ENCODE measurements at regions not wholly inside any gene's neighbourhood (a gene's known extent, or its start where the extent isn't known, plus 50 kb on each side); places are given as distances from the start of the nearest gene placed in this dataset.

DNA sequence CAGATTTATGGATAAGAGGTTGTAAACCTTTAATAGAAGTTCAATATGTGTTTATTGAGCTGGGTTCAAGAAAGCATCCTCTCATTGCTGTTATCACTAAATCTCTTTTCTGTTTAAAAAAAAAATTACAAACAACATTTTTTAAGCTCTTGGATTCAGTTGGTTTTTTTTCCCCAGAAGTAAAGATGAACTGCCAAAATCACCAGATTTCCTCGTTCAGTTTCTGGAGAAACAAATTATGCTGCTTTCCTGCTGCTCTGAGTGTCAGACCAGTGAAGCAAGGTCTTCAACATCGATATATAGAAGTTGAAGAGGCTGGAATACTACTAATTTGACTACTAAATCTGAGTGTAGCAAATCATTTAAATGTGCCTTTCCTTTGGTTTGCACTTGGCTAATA is 352.1 kb upstream of the IRAK1BP1 start:
- DNase-seq: no peak
- WGBS, 2 donors: 60 to 62% methylated on average over 2 of the region's 2 CpGs
- Histone ChIP-seq H3K36me3 (no peaks in the 10 kb centered on the region), H3K4me3 (replicated peaks in 1 of 3) (no peak overlapping the region), H3K27ac (no peak overlapping the region), H3K27me3 (no peaks in the 10 kb centered on the region), H3K4me1 (no peaks in the 10 kb centered on the region), H3K9me3 (no peaks in the 10 kb centered on the region)
- no peak for TF ChIP-seq POLR2A (IDR thresholded peaks at IDR 0.05)
- TF ChIP-seq, protein P1, sequence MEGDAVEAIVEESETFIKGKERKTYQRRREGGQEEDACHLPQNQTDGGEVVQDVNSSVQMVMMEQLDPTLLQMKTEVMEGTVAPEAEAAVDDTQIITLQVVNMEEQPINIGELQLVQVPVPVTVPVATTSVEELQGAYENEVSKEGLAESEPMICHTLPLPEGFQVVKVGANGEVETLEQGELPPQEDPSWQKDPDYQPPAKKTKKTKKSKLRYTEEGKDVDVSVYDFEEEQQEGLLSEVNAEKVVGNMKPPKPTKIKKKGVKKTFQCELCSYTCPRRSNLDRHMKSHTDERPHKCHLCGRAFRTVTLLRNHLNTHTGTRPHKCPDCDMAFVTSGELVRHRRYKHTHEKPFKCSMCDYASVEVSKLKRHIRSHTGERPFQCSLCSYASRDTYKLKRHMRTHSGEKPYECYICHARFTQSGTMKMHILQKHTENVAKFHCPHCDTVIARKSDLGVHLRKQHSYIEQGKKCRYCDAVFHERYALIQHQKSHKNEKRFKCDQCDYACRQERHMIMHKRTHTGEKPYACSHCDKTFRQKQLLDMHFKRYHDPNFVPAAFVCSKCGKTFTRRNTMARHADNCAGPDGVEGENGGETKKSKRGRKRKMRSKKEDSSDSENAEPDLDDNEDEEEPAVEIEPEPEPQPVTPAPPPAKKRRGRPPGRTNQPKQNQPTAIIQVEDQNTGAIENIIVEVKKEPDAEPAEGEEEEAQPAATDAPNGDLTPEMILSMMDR (IDR thresholded peaks at IDR 0.05): no peak
- intact Hi-C loops (cut with DNase I): no loop called here

DNA sequence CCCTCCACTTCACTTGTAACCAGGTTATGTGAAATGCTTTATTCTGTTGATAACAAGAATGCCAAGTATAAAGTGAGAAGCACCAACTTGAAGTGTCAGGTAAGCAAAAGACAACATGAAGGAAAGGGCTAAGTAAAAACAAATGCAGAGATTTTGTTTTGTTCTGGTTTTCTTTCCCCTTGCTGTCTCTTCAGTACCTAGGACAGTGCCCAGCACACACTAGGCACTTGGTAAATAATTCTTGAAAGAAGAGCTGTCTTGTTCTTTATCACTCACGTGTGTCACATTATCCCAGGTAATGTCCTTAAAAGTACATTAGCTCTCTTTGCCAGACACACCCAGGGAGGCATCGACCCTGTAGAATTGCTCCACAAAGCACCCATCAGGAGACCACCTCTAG is 350.0 kb upstream of the IRAK1BP1 start:
- 45 to 75% methylated on average over 2 of the region's 2 CpGs for WGBS, 2 donors
- Histone ChIP-seq H3K9me3 (no peaks in the 10 kb centered on the region), H3K27me3 (no peaks in the 10 kb centered on the region), H3K36me3 (no peaks in the 10 kb centered on the region), H3K4me3 (replicated peaks in 1 of 3) (no peak overlapping the region), H3K4me1 (no peaks in the 10 kb centered on the region), H3K27ac (no peak overlapping the region)
- DNase-seq: no peak
- TF ChIP-seq, protein P1 (IDR thresholded peaks at IDR 0.05): no peak
- no peak for TF ChIP-seq POLR2A (IDR thresholded peaks at IDR 0.05)
- intact Hi-C loops (cut with DNase I): no loop called here

DNA sequence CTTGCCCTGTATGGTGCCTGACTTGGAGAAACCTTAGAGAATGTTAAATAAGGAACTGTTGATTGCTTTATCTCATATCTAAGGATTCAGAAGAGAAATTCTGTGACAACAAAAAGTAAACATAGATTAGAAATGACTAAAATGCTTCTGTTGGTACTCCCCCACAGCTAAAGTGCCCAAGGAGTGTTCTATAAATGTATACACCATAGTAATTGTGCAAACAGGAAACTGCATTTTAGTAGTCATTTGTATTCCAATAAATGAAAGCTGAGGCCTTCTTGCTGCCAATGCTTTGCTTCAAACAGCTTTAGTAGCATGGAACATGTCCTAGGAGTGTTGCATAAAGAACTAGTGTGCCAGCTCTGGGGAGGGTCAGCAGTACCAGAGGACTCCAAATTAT is 343.7 kb upstream of the IRAK1BP1 start:
- DNase-seq: no peak
- Histone ChIP-seq H3K36me3 (no peaks in the 10 kb centered on the region), H3K9me3 (no peaks in the 10 kb centered on the region), H3K27me3 (no peaks in the 10 kb centered on the region), H3K4me3 (replicated peaks in 1 of 3) (no peak overlapping the region), H3K4me1 (no peaks in the 10 kb centered on the region), H3K27ac (no peak overlapping the region)
- TF ChIP-seq, protein P1 (IDR thresholded peaks at IDR 0.05): no peak
- no peak for TF ChIP-seq POLR2A (IDR thresholded peaks at IDR 0.05)
- intact Hi-C loops (cut with DNase I): no loop called here

DNA sequence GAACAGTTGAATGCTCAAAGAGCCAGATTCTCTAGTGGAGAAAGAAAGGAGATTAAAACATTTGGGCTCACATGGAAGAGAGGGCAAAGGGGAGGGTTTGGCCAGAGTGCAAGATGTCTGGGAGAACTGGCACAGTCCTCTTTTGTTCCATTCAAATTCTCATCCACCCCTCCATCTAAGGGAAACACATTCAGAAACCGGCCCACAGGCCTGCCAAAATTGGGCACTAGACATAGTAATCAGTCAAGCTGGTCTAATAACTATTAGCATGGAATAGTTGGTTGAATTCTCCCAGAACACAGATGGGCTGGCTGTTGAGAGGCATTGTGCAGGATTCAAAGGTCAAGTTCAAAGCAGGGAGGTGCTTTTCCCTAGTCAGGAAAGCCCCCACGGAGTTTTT is 341.4 kb upstream of the IRAK1BP1 start:
- DNase-seq: no peak
- WGBS, 2 donors: 55 to 58% methylated on average over 2 of the region's 2 CpGs
- Histone ChIP-seq H3K27me3 (no peaks in the 10 kb centered on the region), H3K36me3 (no peaks in the 10 kb centered on the region), H3K9me3 (no peaks in the 10 kb centered on the region), H3K4me3 (replicated peaks in 1 of 3) (no peak overlapping the region), H3K27ac (no peak overlapping the region), H3K4me1 (no peaks in the 10 kb centered on the region)
- TF ChIP-seq POLR2A (IDR thresholded peaks at IDR 0.05): no peak
- TF ChIP-seq, protein P1 (IDR thresholded peaks at IDR 0.05): no peak
- intact Hi-C loops (cut with DNase I): no loop called here

DNA sequence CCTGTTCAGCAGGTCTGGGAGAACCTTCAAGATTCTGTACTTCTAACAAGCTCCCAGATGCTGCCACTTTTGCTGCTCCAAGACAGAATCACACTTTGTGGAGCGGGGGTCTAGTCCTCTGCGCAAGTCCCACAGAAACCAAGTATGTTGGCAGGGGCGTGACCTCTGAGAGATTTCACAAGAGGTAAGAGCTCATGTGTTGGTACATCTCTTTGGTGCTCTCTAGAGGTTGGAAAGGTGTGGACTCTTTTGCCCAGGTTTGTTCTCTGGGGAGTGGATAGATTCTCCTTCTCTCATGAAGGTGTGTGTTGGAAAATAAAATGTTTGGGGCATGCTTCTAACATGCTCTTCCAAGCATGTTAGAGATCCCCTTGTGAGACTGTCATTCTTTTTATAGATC is 340.9 kb upstream of the IRAK1BP1 start:
- H3K9me3 ChIP-seq: no peaks in the 10 kb centered on the region
- no peaks in the 10 kb centered on the region for H3K27me3 ChIP-seq
- intact Hi-C loops (cut with DNase I): no loop called here
- no peak for DNase-seq
- no peak overlapping the region for H3K27ac ChIP-seq
- WGBS, 2 donors: 67 to 93% methylated on average over 3 of the region's 3 CpGs
- no peak for TF ChIP-seq POLR2A (IDR thresholded peaks at IDR 0.05)
- TF ChIP-seq, protein P1 (IDR thresholded peaks at IDR 0.05): no peak
- no peak overlapping the region for H3K4me3 ChIP-seq (replicated peaks in 1 of 3)
- no peaks in the 10 kb centered on the region for H3K4me1 ChIP-seq
- H3K36me3 ChIP-seq: no peaks in the 10 kb centered on the region

All from thyroid gland (tissue), 4 donors.